Keratinocyte (primary cell): ENCODE measurements at regions not wholly inside any gene's neighbourhood (a gene's known extent, or its start where the extent isn't known, plus 50 kb on each side); places are given as distances from the start of the nearest gene placed in this dataset.

Source experiments
- EZH2 ChIP-seq: IDR thresholded peaks from one replicate; pipeline ENCODE4 v1.6.1; 2012; ENCODE audit warnings: inconsistent platforms, mild to moderate bottlenecking, low read length, moderate library complexity
- TF ChIP-seq, protein P1 (sequence below), 3 experiments: IDR thresholded peaks in 1 of 3; conservative IDR thresholded peaks in 1 of 3; optimal IDR thresholded peaks in 1 of 3; 2 replicates in 2 of 3; 3 replicates in 1 of 3; pipeline versions ENCODE3 to v1.5.1; 2011; ENCODE audit warnings: low read length in 3 of 3, mild to moderate bottlenecking in 3 of 3, moderate library complexity in 2 of 3, control low read depth in 1 of 3, inconsistent platforms in 1 of 3; ENCODE audit not compliant: insufficient read depth in 2 of 3; ENCODE audit errors: extremely low read depth in 1 of 3

DNA sequence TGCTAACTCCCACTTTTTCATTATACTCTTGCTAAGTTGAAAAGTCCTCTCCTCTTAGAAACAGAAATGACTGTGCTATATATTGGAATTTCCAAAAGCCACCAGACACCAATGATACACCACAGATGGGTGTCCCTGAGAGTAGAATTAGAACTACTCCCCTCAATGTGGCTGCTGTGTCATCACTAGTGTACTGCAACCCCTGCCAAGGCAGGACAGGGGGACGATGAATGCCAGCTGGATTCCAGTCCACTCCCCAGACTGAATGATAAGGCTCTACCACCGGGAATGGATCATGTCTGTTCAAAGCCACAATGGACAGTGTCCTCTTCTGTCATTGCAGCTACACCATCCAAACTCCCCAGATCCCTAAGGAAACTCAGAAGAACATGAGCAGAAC lies 69.7 kb upstream of the EDNRB start:
- TF ChIP-seq, protein P1, sequence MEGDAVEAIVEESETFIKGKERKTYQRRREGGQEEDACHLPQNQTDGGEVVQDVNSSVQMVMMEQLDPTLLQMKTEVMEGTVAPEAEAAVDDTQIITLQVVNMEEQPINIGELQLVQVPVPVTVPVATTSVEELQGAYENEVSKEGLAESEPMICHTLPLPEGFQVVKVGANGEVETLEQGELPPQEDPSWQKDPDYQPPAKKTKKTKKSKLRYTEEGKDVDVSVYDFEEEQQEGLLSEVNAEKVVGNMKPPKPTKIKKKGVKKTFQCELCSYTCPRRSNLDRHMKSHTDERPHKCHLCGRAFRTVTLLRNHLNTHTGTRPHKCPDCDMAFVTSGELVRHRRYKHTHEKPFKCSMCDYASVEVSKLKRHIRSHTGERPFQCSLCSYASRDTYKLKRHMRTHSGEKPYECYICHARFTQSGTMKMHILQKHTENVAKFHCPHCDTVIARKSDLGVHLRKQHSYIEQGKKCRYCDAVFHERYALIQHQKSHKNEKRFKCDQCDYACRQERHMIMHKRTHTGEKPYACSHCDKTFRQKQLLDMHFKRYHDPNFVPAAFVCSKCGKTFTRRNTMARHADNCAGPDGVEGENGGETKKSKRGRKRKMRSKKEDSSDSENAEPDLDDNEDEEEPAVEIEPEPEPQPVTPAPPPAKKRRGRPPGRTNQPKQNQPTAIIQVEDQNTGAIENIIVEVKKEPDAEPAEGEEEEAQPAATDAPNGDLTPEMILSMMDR (optimal IDR thresholded peaks at IDR 0.05 in 1 of 3, IDR thresholded peaks at IDR 0.05 in 1 of 3, conservative IDR thresholded peaks at IDR 0.05 in 1 of 3; ENCODE audit: extremely low read depth in 1 of 3, insufficient read depth in 2 of 3, low read length in 3 of 3), result no peak
- no peak for TF ChIP-seq EZH2
